Endodermal cell (in vitro differentiated cells): ENCODE measurements at regions not wholly inside any gene's neighbourhood (a gene's known extent, or its start where the extent isn't known, plus 50 kb on each side); places are given as distances from the start of the nearest gene placed in this dataset.

Experiments
- DNase-seq: peaks from one replicate; pipeline ENCODE4 v3.0.0-alpha.2; 2017
- H3K27ac ChIP-seq: 2 replicates; pipeline ENCODE4 v1.5.1; 2013; ENCODE audit warnings: mild to moderate bottlenecking, low read depth, low read length, moderate library complexity
- H3K27me3 ChIP-seq: 2 replicates; pipeline ENCODE4 v1.6.1; 2013; ENCODE audit warnings: mild to moderate bottlenecking, low read length, moderate library complexity; ENCODE audit not compliant: insufficient read depth, control insufficient read depth, poor library complexity, severe bottlenecking
- H3K36me3 ChIP-seq: 2 replicates; pipeline ENCODE4 v1.7.0; 2013; ENCODE audit warnings: mild to moderate bottlenecking, low read length, moderate library complexity; ENCODE audit not compliant: control insufficient read depth, insufficient read depth
- H3K4me1 ChIP-seq: one replicate; pipeline ENCODE4 v1.7.0; 2013; ENCODE audit warnings: low read length; ENCODE audit not compliant: control insufficient read depth, insufficient read depth
- H3K4me3 ChIP-seq: 2 replicates; pipeline ENCODE4 v1.5.1; 2013; ENCODE audit warnings: mild to moderate bottlenecking, low read length, moderate library complexity
- H3K9ac ChIP-seq: 2 replicates; pipeline ENCODE4 v1.6.1; 2013; ENCODE audit warnings: mild to moderate bottlenecking, low read length, moderate library complexity; ENCODE audit not compliant: poor library complexity, severe bottlenecking; ENCODE audit errors: extremely low read depth
- H3K9me3 ChIP-seq: 2 replicates; pipeline ENCODE4 v1.6.1; 2013; ENCODE audit warnings: mild to moderate bottlenecking, low read length, moderate library complexity; ENCODE audit not compliant: control insufficient read depth
- H3K27ac Mint-ChIP-seq: 2 replicates; pipeline ENCODE4 v1.8.0; 2020; ENCODE audit warnings: mixed read lengths
- H3K27me3 Mint-ChIP-seq: 2 replicates; pipeline ENCODE4 v1.8.0; 2021; ENCODE audit warnings: mild to moderate bottlenecking, mixed read lengths; ENCODE audit not compliant: insufficient read depth
- H3K36me3 Mint-ChIP-seq: 2 replicates; pipeline ENCODE4 v1.8.0; 2020; ENCODE audit warnings: low read depth, mixed read lengths
- H3K4me1 Mint-ChIP-seq: 2 replicates; pipeline ENCODE4 v1.8.0; 2020; ENCODE audit warnings: mixed read lengths
- H3K4me3 Mint-ChIP-seq: 2 replicates; pipeline ENCODE4 v1.8.0; 2020; ENCODE audit warnings: mild to moderate bottlenecking, moderate library complexity, mixed read lengths
- H3K9me3 Mint-ChIP-seq: 2 replicates; pipeline ENCODE4 v1.8.0; 2020; ENCODE audit warnings: mild to moderate bottlenecking, mixed read lengths
- CTCF ChIP-seq: fragments of 200-600 bp; sonication (generic); conservative IDR thresholded peaks from 2 replicates; pipeline ENCODE4 v1.5.0; 2021; ENCODE audit warnings: antibody characterized with exemption, mild to moderate bottlenecking
- WGBS, 2 experiments: methylation state at CpG; one replicate each; pipeline versions ENCODE4 v1.1.5 to v1.1.7; 2013; ENCODE audit warnings: missing lambda C conversion rate in 2 of 2, mixed read lengths in 1 of 2; ENCODE audit not compliant: insufficient coverage in 1 of 2, insufficient read length in 1 of 2; 5-methylcytosine and 5-hydroxymethylcytosine counted together

- no peak for DNase-seq
- Histone ChIP-seq H3K9me3 (no peaks in the 10 kb centered on the region), H3K9ac (no peak overlapping the region), H3K27ac (no peak overlapping the region), H3K36me3 (no peaks in the 10 kb centered on the region), H3K4me3 (no peak overlapping the region), H3K27me3 (no peaks in the 10 kb centered on the region), H3K4me1 (no peaks in the 10 kb centered on the region)
- Mint-ChIP-seq H3K27ac (no peak overlapping the region), H3K36me3 (no peaks in the 10 kb centered on the region), H3K4me3 (no peak overlapping the region), H3K27me3 (peaks cover 2% of the 10 kb centered on the region), H3K9me3 (no peaks in the 10 kb centered on the region), H3K4me1 (no peaks in the 10 kb centered on the region)
- TF ChIP-seq CTCF = no peak
- WGBS, 2 experiments = 77% methylated on average over 5 of the region's 6 CpGs; no CpG with 5 or more reads in 1 of the 2 experiments
Observed at GRCh38 chr22:49528420-49528720, 299.3 kb downstream of the BRD1 start.

- Mint-ChIP-seq H3K27me3 (peaks cover 2% of the 10 kb centered on the region), H3K36me3 (no peaks in the 10 kb centered on the region), H3K9me3 (no peaks in the 10 kb centered on the region), H3K27ac (no peak overlapping the region), H3K4me3 (no peak overlapping the region), H3K4me1 (no peaks in the 10 kb centered on the region)
- Histone ChIP-seq H3K4me3 (no peak overlapping the region), H3K9ac (no peak overlapping the region), H3K27me3 (no peaks in the 10 kb centered on the region), H3K4me1 (no peaks in the 10 kb centered on the region), H3K36me3 (no peaks in the 10 kb centered on the region), H3K27ac (no peak overlapping the region), H3K9me3 (no peaks in the 10 kb centered on the region)
- WGBS, 2 experiments = 87 to 91% methylated on average over 11 to 17 of the region's 17 CpGs
- no peak for TF ChIP-seq CTCF
- DNase-seq = no peak
Observed at GRCh38 chr22:49527611-49528419, 299.9 kb downstream of the BRD1 start.

GRCh38 chr22:49525801-49526535 is 301.7 kb downstream of the BRD1 start:
- Mint-ChIP-seq H3K36me3 (no peaks in the 10 kb centered on the region), H3K4me1 (no peaks in the 10 kb centered on the region), H3K27me3 (no peaks in the 10 kb centered on the region), H3K9me3 (no peaks in the 10 kb centered on the region), H3K4me3 (no peak overlapping the region), H3K27ac (no peak overlapping the region)
- Histone ChIP-seq H3K27me3 (no peaks in the 10 kb centered on the region), H3K9ac (no peak overlapping the region), H3K4me3 (no peak overlapping the region), H3K4me1 (no peaks in the 10 kb centered on the region), H3K36me3 (no peaks in the 10 kb centered on the region), H3K9me3 (no peaks in the 10 kb centered on the region), H3K27ac (no peak overlapping the region)
- TF ChIP-seq CTCF = no peak
- 90 to 95% methylated on average over 11 to 14 of the region's 14 CpGs for WGBS, 2 experiments
- DNase-seq = no peak
